Upper lobe of right lung (tissue), 1 donor: ENCODE measurements at regions not wholly inside any gene's neighbourhood (a gene's known extent, or its start where the extent isn't known, plus 50 kb on each side); places are given as distances from the start of the nearest gene placed in this dataset.

Experiments used
- ATAC-seq: fragments of 200-7000 bp; cut with Tn5 transposase; one replicate; pipeline ENCODE4 v1.9.1; 2020; ENCODE audit warnings: mild to moderate bottlenecking, moderate library complexity
- DNase-seq: peaks from one replicate; pipeline ENCODE4 v3.0.0-alpha.2; 2020
- H3K27ac ChIP-seq: fragments of 200-600 bp; one replicate; pipeline ENCODE4 v1.8.0; 2022
- H3K27me3 ChIP-seq: fragments of 200-600 bp; one replicate; pipeline ENCODE4 v1.8.0; 2022; ENCODE audit warnings: mild to moderate bottlenecking
- H3K36me3 ChIP-seq: fragments of 200-600 bp; one replicate; pipeline ENCODE4 v1.8.0; 2022
- H3K4me1 ChIP-seq: fragments of 200-600 bp; one replicate; pipeline ENCODE4 v1.8.0; 2022
- H3K4me3 ChIP-seq: fragments of 200-600 bp; one replicate; pipeline ENCODE4 v1.8.0; 2022; ENCODE audit warnings: mild to moderate bottlenecking
- H3K9me3 ChIP-seq: fragments of 200-600 bp; one replicate; pipeline ENCODE4 v1.8.0; 2022
- CTCF ChIP-seq: fragments of 200-600 bp; IDR thresholded peaks from one replicate; pipeline ENCODE4 v1.8.0; 2022; ENCODE audit warnings: antibody characterized with exemption
- intact Hi-C: fragments of 100-400 bp; cut with DNase I; formaldehyde crosslinking; loops from one replicate; pipeline ENCODE4 v1.11.0; 2022
- donor health status: DM: no; HTN: yes; CAD: no; lungs with severe emphysema.

DNA sequence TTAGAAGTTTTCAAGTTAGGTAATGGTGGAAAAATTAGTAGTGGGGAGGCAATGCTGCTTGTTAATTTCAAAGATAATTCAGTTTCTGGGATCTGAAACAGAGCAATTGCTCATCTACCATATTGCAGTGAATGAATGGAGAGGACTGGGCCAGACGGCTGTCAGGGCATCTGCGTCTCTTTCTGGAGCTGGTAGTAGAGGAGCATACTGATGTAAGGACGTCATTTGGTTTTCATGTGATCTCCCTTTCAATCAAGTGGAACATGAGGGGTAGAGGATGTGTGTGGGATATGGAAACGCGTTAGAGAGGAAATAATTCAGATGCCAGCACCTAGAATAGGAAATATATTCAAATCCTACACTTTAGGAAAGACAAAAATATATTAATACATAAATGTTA lies 490.3 kb downstream of the ADCYAP1 start:
- intact Hi-C loops: no loop called here
- Histone ChIP-seq H3K4me1 (no peaks in the 10 kb centered on the region), H3K4me3 (no peak overlapping the region), H3K27ac (no peak overlapping the region), H3K27me3 (no peaks in the 10 kb centered on the region), H3K36me3 (no peaks in the 10 kb centered on the region), H3K9me3 (no peaks in the 10 kb centered on the region)
- no peak for DNase-seq
- no peak for TF ChIP-seq CTCF
- ATAC-seq: no peak

DNA sequence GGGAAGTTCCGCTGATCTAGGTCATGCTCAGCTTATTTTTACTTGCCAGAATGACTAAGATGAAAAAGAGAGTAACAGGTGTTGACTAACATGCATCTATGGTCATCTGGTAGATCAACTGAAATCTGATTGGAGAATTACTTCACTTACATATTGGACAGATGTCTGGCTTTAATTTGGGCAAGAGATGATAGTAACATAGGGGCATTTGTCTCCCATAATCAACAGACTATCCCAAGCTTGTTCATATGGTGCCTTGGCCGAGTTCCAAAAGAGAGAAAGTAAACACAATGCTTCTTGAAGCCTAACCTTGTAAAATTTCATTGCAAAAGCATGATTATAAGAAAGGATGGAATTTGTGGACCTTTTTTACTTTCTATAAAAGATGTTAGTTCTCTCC lies 503.7 kb downstream of the ADCYAP1 start:
- intact Hi-C loops: no loop called here
- H3K27me3 ChIP-seq: no peaks in the 10 kb centered on the region
- H3K4me1 ChIP-seq: no peaks in the 10 kb centered on the region
- ATAC-seq (no peak), DNase-seq (no peak)
- H3K27ac ChIP-seq: no peak overlapping the region
- TF ChIP-seq CTCF: no peak
- H3K4me3 ChIP-seq: no peak overlapping the region
- no peaks in the 10 kb centered on the region for H3K9me3 ChIP-seq
- H3K36me3 ChIP-seq: no peaks in the 10 kb centered on the region

GRCh38 chr18:1412655-1413322 lies 508.1 kb downstream of the ADCYAP1 start:
- H3K4me1 ChIP-seq: no peaks in the 10 kb centered on the region
- no peak for ATAC-seq
- intact Hi-C loops: no loop called here
- no peaks in the 10 kb centered on the region for H3K27me3 ChIP-seq
- DNase-seq: no peak
- no peak for TF ChIP-seq CTCF
- H3K27ac ChIP-seq: no peak overlapping the region
- H3K36me3 ChIP-seq: no peaks in the 10 kb centered on the region
- no peak overlapping the region for H3K4me3 ChIP-seq
- no peaks in the 10 kb centered on the region for H3K9me3 ChIP-seq

DNA sequence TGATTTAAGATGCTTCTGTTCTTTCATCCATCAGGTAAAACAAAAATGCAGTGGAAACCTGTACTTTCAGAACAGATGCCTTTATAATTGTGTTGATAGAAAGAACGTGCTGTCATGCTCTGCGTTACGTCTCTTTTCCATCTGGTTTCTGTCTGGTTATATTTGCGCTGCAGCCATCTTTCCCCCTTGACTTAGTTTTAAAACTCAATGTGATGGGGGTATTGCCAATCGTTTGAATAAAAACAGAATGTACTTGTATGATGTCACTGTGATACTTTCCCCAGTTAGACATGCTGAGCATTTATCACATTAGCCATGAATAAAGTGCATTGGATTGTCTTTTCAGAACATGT lies 508.6 kb downstream of the ADCYAP1 start:
- Histone ChIP-seq H3K4me1 (no peaks in the 10 kb centered on the region), H3K27ac (no peak overlapping the region), H3K4me3 (no peak overlapping the region), H3K27me3 (no peaks in the 10 kb centered on the region), H3K36me3 (no peaks in the 10 kb centered on the region), H3K9me3 (no peaks in the 10 kb centered on the region)
- DNase-seq (no peak), ATAC-seq (no peak)
- intact Hi-C loops: no loop called here
- no peak for TF ChIP-seq CTCF

DNA sequence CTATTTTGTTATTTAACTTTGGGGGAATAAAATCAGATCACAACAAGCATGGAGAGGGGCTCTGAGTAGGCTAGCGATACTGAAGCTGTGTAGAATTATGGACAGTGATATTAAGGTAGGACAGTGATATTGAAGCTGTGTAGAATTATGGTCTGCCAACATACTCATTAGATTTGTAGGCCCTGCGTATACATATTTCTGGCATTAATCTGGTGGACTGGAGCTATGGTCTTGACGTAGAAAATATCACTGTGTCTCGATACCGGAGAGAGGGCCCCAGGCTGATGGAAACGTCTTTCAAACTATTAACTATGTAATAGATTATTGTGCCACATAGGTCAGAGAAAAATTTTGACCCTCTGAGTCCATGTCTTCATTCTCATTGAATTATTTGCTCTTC lies 511.4 kb downstream of the ADCYAP1 start:
- TF ChIP-seq CTCF: no peak
- intact Hi-C loops: no loop called here

DNA sequence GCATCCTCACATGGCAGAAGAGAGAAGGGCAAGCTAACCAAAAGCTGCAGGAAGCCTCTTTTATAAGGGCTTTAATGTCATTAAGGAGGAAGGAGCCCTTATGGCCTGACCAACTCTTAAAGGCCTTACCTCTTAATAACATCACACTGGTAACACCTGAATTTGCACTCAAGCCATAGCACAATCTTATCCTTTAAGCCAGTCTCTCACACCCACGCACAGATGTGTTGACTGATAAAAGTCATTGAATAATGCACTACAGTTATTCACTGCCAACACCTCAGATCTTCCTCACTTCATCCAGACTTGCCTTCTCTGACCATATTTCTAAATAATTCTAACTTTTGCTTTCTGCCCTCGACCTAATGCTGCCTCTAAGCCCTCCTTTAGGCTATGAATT lies 516.8 kb downstream of the ADCYAP1 start:
- no peaks in the 10 kb centered on the region for H3K27me3 ChIP-seq
- H3K4me1 ChIP-seq: no peaks in the 10 kb centered on the region
- H3K36me3 ChIP-seq: no peaks in the 10 kb centered on the region
- no peaks in the 10 kb centered on the region for H3K9me3 ChIP-seq
- no peak for TF ChIP-seq CTCF
- ATAC-seq: no peak
- no peak for DNase-seq
- no peak overlapping the region for H3K4me3 ChIP-seq
- intact Hi-C loops: no loop called here
- H3K27ac ChIP-seq: no peak overlapping the region

More for the DNA sequence above, 511.4 kb downstream of the ADCYAP1 start:
- no peaks in the 10 kb centered on the region for H3K4me1 ChIP-seq
- no peaks in the 10 kb centered on the region for H3K9me3 ChIP-seq
- H3K27me3 ChIP-seq: no peaks in the 10 kb centered on the region
- H3K27ac ChIP-seq: no peak overlapping the region
- DNase-seq (no peak), ATAC-seq (no peak)
- H3K36me3 ChIP-seq: no peaks in the 10 kb centered on the region
- no peak overlapping the region for H3K4me3 ChIP-seq
